GM18502 (cell line): ENCODE measurements at regions not wholly inside any gene's neighbourhood (a gene's known extent, or its start where the extent isn't known, plus 50 kb on each side); places are given as distances from the start of the nearest gene placed in this dataset.
A peak's percentile ranks its signal among the peaks of the same experiment; 100 is the strongest.

ENCODE experiments used
- ATAC-seq: cut with Tn5 transposase; IDR thresholded peaks from one replicate; pipeline ENCODE4 v1.9.1; 2021; ENCODE audit warnings: mild to moderate bottlenecking; ENCODE audit not compliant: unreplicated experiment, poor library complexity

DNA sequence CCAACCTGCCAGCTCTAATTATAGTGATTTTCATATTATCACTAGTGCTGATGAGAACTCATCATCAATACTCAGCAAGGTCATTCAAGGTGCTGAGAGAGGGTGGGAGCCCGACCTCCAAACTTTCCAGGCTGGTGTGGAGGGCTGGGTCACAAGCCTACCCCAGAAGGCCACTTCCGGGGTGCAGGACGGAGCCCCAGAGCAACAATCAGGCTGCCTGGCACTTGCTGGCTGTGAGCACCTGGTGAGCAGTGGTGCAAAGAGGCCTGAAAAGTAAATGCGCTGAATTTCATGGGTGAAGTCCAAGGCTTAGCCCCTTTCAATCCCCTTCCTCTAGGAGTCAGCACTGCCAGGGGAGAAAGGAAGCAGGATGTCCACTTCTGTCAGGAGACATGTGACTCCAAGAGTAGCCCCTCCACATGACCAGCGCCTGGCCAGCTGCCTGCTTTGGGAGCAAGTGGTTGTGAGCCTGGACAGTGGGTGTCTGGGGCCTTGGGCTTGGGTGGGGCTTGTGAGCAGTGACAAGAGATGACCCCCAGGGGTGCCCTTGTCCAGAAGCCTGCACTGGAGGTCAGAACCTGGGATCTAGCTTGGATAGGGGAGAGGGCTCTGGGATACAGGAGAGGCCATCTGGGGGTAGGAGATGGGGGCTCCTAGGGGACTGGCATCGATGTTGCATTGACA is 165.0 kb upstream of the TLE3 start:
- ATAC-seq = no peak

DNA sequence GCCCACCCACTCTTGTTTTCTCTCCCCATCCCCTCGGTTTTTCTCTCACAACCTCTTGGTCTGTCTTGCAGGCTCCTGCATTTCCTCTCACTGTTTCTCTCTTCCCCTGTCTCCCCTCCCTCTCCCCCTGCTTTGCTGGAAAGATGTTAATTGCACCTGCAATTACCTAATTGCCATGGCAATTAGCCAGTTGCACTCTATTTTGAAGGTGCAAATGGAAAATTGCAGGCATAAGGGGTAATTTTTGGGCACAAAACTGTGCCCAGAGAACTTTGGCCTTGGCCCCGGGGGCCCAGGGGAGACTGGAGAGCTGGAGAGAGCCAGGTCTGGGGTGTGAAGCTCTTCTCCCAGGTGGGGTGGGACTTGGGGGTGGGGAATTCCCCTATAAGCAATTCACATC is 164.5 kb upstream of the TLE3 start:
- ATAC-seq = no peak

DNA sequence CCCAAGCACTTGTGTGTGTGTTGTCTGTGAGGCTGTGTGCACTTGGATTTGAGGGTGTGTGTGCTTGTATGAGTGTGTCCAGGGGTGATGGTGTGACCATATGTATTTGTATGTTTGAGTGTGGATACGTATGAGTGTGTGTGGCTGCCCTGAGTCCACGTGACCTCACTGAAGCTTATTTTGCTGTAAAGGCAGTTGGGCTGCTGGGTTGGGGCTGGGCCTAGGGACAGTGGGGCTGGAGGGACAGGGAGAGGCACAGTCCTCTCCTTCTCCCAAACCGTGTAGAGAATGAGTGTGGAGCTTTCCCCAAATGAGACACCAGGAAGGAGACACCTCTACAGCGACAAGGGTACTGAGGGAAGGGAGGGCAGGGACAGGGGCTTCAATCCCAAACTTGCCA is 163.4 kb upstream of the TLE3 start:
- no peak for ATAC-seq

DNA sequence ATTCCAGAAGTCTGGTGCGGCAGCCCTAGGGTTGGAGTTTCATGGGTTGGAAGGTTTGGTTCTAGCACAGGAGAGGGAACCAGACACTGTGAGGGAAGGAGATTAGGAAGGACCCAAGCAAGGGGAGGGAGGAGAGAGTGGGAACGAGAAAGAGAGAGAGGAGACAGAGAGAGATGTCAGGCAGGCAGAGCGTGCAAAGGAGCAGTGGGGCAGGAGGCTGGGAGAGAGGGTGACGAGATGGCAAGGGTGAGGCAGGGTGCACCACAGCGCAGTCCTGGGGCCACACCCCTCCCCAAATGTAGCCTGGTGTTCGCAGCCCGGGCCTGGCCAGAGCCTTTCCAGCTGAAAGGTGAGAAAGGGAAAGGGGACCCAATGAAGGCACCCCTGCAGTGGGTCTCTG is 162.9 kb upstream of the TLE3 start:
- no peak for ATAC-seq

DNA sequence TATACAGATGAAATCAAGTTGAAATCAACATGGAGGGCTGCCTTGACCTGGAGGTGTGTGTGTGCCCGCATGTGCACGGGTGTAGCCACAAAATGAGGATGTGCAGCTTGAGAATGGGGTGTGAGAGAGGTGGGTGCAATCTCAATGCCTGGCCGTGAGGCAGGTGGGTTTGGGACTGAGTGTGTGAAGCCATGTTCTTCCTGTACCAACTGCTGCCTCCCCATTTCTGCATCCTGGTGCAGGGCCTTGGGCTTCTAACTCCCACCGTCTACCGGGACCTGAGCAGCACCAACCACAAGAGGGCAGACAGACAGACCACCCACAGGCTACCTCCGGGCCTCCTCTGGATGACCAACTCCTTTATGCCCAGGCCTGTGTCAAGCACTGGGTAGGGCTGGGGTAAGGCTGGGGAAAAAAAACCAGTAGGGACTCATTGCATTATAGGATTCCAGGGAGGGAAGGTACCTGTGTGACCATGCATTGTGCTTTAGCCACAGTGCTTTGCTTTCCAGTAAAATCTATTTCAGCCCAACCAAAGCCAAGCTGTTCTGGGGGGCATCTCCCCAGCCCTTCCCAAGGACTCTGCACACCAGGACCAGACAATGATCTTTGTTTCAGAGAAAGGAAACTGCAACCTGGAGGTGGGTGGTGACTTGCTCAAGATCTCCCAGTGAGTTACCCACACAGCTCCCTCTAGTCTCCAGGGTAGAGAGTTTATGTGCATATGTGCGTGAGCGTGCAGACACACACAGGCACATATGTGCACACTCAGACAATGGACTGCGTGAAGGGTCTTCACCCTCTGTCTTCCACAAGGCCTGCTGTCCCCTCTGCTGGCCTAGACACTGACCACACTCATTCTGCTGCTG is 162.2 kb upstream of the TLE3 start:
- ATAC-seq = no peak

DNA sequence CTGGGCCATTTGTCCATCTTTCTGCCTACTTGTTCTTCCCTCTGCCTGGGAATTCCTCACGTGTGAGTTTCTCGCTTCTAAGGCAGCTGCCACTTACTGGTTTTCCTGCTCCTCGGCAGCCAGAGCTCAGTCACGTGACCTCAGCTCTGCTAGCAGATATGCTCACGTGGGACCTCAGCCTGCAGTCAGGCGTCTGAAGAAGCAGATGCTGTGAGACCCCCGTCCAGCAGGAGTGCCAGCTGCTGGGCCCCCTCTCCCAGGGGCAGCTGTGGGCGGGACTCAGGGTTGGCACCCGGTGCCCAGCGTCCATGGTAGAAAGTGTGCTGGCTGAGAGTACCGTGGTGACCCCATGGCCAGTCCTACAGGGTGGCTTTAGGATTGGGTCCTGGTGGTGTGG is 161.3 kb upstream of the TLE3 start:
- ATAC-seq = peak; percentile 33

DNA sequence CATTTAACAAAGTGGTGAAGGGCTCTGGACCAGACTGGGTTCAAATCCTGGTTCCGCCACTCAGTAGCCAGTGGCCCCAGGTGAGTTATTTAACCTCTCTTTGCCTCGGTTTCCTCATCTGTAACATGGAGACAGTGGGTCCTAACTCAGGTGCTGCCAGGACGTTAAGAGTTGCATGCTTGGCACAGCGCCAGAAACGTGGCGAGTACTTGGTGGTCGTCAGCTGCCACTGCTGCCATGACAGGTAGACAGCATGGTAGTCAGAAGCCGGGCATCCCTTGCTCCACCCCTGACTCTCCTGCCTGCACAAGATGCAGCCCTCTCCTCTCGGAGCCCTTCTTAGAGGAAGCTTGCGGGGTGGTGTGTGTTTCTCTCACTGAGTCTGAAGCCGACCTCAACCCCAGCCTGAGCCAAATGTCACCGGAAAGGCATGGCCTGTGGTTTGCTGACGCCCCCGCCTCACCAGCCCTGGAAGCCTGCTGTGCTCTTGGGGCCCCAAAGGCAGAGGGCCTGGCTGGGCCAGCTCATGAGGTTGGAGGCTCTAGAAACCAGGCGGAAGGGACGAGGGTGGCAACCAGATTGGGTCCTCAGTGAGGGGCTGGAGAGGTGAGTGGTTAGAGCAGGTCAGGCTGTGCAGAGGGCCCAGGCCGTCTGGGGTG is 160.8 kb upstream of the TLE3 start:
- peak; percentile 57 for ATAC-seq

DNA sequence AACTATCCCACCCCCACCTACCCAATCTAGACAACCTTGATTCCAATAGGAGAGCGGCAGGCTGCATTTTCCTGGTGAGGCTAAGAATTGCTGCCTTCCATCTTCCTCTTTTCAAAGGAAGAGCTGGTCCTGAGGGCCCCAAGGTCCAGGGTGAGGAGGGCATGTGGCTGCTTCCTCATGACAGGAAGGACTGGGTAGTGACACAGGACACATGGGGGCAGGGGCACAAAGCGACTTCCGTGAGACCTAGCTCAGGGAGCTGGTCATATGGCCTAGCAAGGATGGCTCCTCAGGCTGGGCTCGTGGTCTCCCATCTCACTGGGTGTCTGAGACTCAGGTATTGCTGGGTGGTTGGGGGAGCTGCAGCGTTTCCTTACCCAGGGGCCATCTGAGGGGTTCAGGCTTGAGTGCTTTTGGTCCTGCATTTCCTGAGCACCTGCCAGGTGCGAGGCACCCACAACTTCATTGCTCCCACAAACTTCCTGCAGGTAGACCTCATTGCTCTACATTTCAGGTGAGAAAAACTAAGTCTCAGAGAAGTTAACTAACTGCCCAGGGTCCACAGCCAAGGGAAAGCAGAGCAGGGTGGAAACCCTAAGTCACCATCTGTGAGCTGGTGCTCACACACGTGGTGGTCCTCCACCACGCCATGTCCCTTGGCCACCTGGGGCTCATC is 160.0 kb upstream of the TLE3 start:
- ATAC-seq = no peak

DNA sequence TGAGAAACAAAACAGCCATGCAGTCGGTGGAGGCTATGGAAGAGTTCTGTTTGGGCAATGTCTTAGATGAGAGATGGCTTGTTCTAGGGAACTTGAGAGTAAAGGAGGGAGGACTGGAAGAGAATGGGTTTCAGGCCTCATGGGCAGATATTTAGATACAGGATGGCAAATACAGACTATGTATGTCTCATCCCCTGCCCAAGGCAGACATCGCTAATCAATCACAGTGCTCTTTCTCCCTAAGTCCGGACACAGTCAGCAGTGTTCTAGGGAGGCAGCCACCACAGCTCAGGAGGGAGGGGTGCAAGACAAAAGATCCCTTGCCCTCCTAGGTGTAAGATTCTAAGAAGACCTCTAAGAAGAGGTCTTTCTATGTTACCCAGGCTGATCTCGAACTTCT is 159.3 kb upstream of the TLE3 start:
- no peak for ATAC-seq

DNA sequence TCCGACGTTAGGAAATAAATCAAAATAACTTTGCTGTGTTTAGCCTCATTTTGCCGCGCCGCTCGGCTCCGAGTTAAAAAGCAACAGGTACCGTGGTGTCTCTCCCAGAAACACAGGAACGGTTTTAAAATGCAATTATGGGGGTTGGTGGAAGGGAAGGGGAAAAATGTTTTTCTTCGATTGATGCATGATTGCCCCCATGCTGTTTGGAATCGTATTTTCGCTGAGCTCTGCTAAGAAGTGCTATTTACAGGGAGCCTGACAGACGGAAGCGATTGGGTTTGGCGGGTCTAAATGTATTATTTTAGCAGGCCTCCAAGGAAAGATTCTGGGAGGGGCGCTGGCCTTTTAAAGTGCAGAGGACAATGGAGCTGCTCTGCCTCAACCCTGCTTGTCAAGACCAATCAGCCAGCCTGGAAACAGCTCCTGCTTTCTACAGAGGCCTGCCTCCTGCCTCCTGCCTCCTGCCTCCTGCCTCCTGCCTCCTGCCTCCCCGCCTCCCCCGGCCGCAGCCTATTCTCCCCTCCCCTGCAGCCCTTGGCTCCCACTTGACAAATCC is 156.7 kb upstream of the TLE3 start:
- no peak for ATAC-seq

DNA sequence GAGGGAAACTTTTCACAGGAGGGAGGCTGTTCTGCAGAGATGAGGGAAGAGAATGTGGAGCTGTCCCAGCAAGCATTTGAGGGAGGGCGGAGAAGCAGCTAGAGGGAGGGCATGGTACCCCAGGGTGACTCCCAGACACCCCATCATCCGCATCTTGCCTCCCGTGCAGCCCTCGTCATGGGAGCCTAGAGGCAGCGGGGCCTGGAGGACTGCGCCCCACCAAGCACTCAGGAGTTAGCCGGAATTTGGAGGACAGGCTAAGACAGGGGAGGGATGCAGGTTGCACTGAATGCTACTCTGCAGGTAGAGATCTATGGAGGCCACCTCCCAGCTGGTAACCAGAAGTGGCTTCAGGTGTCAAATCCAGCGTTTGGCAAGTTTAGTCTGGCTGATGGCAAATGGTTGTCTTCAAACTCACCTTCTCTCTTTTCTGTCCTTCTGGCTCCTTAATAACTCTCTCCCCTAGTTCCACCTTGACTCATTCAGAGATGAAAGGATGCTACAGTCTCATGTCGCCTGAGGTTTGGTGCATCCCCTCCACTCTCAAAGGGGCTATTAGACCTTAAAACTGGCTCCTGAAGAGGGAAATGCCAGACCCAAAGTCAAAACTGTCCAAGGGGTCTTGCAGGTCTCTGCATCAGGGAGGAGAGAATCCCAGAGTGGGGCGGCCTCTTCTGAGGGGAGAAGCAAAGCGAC is 155.9 kb upstream of the TLE3 start:
- ATAC-seq = no peak

DNA sequence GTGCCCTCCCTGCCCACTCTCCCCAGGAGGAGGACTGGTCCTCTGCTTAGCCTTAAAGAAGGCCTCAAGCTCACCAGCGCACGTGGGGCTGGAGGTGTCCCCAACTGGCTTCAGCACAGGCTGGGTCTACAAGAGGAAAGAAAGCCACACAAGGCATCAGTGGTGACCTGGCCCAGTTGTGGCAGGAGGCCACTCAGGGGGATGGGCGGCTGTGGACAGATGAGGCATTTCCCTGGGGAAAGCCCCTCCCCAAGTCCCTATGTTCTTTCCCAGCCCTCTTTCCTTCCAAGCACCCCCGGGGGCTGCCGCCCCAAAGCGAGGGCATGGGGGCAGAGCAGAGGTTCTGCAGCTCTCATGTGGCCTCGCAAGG is 155.2 kb upstream of the TLE3 start:
- no peak for ATAC-seq

DNA sequence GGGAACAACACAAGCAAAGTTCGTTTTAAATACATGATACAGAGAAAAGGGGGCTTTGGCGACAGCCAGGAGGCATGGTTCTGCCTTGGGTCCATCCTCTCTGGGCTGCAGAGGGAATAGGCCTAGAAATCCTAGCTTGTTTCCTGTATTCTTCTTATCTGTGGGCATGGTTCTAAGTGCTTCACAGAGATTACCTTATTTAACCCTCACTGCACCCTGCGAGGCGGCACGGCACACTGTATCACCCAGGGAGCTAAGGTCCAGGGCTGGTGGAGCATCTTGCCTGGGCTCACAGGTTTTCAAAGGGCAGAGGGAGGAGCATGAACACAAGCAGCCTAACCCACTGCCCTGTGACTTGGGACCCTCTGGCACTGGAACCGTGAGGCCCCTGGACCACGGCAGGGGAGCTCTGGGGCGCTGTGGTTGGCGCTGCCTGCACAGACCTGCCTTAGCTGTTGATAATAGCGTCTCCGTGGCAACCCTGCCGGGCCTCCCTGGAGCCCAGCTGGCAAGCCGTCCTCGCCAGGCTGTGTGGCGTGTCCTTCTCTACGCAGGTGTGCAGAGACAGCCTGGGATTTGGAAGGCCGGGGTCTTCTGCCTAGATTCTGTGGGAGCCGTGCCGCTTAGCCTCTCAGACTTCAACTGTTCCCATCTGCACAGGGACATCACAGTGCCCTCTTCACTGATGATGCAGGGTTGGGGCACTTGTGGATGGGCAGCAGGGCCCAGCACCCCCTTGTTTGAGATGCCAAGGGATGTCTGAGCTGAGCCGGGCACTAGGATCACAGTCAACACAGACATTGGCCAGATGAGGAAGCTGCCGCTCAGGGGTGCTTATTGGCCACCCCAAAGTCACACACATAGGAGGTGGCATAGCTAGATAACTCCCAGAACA is 154.6 kb upstream of the TLE3 start:
- ATAC-seq = no peak

DNA sequence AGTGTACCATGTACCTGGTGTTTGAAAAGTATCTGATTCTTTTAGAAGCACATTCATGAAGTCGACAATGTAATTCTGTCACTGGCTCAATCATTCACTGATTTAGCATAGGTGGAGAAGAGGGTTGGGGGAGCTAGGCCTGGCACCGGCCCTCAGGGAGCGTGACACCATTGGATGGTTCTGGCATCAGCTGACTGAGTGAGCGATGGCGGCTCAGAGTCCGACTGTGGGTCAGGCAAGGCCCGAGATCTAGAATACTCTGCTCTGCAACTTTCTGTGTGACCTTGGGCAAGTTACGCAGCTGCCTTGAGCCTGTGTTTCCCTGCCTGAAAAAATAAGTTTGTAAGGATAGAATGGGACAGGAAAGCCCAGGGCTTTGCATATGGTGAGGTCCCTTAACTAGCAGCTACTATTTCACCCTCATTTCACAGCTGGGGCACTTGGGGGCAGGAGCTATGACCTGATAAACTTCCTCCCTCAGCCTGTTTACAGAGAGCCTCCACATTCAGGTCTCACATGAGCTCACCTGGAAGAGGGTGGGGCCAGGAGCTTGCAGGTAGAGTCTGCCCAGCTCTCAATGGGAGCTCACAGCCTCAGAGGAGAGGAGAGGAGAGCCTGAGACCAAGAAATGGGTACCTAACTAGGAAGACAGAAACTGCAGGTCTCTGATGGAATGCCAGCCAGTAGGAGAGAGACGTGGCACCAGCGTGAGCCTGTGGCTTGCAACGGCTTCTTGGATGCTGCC is 153.7 kb upstream of the TLE3 start:
- ATAC-seq = no peak

DNA sequence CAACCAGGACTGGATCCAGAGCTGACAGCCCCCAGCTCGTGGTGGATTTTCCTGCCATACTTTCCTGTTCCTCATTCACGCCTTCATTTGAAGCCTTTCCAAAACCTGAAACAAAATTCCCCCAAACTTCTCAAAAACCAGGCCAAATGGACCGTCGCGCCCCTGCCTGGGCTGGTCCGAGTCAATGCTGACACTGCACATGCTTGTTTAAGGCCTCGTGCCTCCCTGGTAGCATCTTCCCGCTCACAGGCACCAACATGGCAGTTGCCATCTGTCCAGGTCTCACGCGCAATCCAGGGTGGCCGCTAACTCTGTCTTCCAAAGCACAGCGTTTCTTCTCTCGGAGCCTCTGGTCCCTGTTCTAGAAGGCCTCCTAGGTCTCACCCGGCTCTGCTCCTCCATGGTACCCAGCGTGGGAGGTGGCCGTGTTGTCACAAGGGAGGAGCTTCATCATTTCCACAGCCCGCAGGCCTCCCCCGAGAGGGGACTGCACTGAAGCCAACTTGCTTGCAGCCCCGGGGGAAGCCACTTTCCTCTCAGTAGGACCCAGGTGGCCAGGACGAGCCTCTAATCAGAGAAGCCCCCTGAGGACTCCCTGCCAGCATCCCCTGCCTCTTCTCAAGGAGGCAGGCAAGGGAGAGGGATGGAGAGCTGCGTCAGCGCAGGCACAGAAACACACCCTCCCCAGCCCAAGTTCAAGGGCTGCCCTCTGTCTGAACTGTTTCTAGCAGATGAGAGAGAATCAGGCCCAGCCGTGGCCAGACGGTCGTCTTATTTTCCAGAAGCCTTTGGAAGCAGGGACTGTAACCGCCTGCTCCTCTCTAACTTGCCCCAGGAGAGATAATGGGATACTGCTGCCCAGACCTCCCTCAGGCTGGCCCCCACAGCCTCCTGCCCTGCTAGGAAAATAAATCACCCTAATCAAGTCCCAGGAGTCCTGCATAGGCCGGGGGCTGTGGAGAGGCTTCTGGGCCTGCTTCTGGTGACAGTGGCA is 152.8 kb upstream of the TLE3 start:
- ATAC-seq = no peak

DNA sequence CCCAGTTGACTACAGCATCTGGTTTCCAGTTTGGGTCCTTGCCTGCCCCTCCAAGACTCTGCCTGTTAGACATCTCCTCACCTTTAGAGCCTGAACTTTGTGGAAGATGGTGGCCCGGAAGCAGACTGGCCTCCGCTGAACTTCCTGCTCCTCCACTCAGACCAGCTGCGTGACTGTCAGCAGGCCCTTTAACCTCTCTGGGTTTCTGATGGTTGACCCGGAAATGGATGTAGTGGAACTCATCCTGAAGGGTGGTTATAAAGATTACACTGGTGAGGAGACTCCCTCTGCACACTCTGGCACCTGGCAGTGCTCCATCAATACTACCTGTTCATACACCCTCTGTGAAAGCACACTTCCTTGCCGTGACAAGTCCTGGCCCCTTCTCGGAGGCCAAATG is 151.9 kb upstream of the TLE3 start:
- ATAC-seq = no peak
